ENCODE measurements at regions not wholly inside any gene's neighbourhood (a gene's known extent, or its start where the extent isn't known, plus 50 kb on each side); places are given as distances from the start of the nearest gene placed in this dataset.

DNA sequence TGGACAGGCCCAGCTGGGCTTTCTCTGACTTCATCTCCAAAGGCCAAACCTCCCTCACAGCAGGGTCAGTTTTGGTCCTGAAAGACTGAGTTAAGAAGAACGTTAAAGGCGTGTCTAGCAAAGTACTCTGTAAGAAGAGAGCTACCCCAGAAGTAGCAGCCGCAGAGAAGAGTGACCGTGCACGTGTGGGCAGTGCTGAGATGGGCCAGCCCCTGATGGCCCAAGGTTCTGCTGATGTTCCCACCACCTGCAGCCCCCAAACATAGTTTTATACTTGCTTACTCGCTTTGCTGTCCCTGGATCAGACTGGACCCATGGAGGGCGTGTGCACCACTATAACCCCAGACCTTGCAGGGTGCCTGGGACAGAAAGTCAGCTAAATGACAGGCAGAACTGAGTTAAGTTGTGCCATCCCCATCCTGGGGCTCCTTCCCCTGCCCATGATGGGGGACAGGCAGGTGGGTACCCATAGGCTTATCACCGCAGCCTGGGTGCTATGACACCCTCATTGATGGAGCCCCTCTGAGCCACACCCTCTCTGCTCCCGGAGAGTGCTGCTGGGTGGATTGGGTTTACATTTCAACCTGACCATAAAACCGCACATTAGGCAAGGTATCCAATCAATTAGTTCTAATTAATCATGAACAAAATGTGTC is 367.3 kb upstream of the HS6ST1 start:
- TF ChIP-seq, protein P1, sequence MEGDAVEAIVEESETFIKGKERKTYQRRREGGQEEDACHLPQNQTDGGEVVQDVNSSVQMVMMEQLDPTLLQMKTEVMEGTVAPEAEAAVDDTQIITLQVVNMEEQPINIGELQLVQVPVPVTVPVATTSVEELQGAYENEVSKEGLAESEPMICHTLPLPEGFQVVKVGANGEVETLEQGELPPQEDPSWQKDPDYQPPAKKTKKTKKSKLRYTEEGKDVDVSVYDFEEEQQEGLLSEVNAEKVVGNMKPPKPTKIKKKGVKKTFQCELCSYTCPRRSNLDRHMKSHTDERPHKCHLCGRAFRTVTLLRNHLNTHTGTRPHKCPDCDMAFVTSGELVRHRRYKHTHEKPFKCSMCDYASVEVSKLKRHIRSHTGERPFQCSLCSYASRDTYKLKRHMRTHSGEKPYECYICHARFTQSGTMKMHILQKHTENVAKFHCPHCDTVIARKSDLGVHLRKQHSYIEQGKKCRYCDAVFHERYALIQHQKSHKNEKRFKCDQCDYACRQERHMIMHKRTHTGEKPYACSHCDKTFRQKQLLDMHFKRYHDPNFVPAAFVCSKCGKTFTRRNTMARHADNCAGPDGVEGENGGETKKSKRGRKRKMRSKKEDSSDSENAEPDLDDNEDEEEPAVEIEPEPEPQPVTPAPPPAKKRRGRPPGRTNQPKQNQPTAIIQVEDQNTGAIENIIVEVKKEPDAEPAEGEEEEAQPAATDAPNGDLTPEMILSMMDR (IDR thresholded peaks at IDR 0.05): no peak
- TF ChIP-seq POLR2A (IDR thresholded peaks at IDR 0.05): no peak

All from right lobe of liver (tissue), 4 donors.